Lower leg skin (tissue), 3 donors: ENCODE measurements at regions not wholly inside any gene's neighbourhood (a gene's known extent, or its start where the extent isn't known, plus 50 kb on each side); places are given as distances from the start of the nearest gene placed in this dataset.

Experiments used
- CTCF ChIP-seq, 3 donors: fragments of 450-650 bp; IDR thresholded peaks; one replicate each; pipeline ENCODE4 v1.5.1; 2016; ENCODE audit warnings: antibody characterized with exemption in 3 of 3, mild to moderate bottlenecking in 3 of 3, moderate library complexity in 2 of 3
- POLR2A ChIP-seq, 2 donors: fragments of 450-650 bp; IDR thresholded peaks; one replicate each; pipeline ENCODE4 v1.6.1; 2016 to 2017; ENCODE audit warnings: antibody characterized with exemption in 2 of 2, mild to moderate bottlenecking in 1 of 2, moderate library complexity in 1 of 2

DNA sequence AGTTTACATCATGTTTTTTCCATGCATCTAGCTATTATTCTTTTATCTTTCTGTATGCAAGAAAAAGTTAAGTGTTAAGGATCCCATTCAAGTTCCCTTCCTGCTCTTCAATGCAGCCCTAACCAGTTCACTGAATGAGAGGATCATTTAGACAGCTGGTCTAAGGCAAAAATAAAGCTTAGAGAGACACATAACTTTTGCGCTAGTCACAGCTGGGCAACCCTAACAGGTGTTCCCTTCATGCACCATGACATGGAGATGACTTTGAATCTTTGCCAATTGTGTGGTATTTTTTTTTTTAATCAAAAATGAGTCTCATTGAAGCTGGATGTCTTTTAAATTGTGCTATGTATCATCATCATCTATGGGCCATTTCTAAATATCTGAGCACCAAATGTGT is 393.8 kb upstream of the CYRIA start:
- TF ChIP-seq POLR2A (IDR thresholded peaks at IDR 0.05) (no peak), CTCF (IDR thresholded peaks at IDR 0.05) (no peak)
